Psoas muscle (tissue), 7 donors: ENCODE measurements at regions not wholly inside any gene's neighbourhood (a gene's known extent, or its start where the extent isn't known, plus 50 kb on each side); places are given as distances from the start of the nearest gene placed in this dataset.

Source experiments
- ATAC-seq, 4 donors: fragments of 200-7000 bp; cut with Tn5 transposase; one replicate each; pipeline ENCODE4 v1.9.1; 2020; ENCODE audit warnings: moderate library complexity in 3 of 4, mild to moderate bottlenecking in 2 of 4
- DNase-seq, 2 donors: peaks; one replicate each; pipeline ENCODE4 v3.0.0-alpha.2; 2020
- H3K27ac ChIP-seq: fragments of 200-600 bp; one replicate; pipeline ENCODE4 v1.8.0; 2022
- H3K27me3 ChIP-seq, 3 donors: fragments of 200-600 bp in 1 of 3; one replicate each; pipeline versions ENCODE4 v1.6.1 to v1.8.0; 2013 to 2022; ENCODE audit warnings: low read length in 2 of 3, mild to moderate bottlenecking in 2 of 3, moderate library complexity in 1 of 3; ENCODE audit not compliant: insufficient read depth in 3 of 3
- H3K36me3 ChIP-seq, 2 donors: fragments of 200-600 bp in 1 of 2; one replicate each; pipeline versions ENCODE4 v1.6.1 to v1.8.0; 2013 to 2022; ENCODE audit warnings: low read depth in 1 of 2, mild to moderate bottlenecking in 1 of 2, moderate library complexity in 1 of 2; ENCODE audit not compliant: insufficient read depth in 1 of 2
- H3K4me1 ChIP-seq: fragments of 200-600 bp; one replicate; pipeline ENCODE4 v1.8.0; 2022
- H3K4me3 ChIP-seq: fragments of 200-600 bp; one replicate; pipeline ENCODE4 v1.8.0; 2022; ENCODE audit warnings: mild to moderate bottlenecking
- H3K9me3 ChIP-seq: fragments of 200-600 bp; one replicate; pipeline ENCODE4 v1.8.0; 2022
- WGBS, 3 donors: extraction: QIAGEN DNeasy Blood & Tissue Kit; methylation state at CpG; one replicate each; pipeline versions ENCODE4 v1.1.6 to v1.1.7; 2013; 5-methylcytosine and 5-hydroxymethylcytosine counted together
- intact Hi-C, 2 donors: fragments of 100-400 bp; cut with DNase I; formaldehyde crosslinking; loops; one replicate each; pipeline versions ENCODE4 v1.11.0 to v1.14.2; 2022
- TF ChIP-seq, protein P1 (sequence below): fragments of 200-600 bp; IDR thresholded peaks from one replicate; pipeline ENCODE4 v1.8.0; 2022; ENCODE audit warnings: antibody characterized with exemption
- donor health status: healthy with polysubstance abuse.
- donor health status: DM: no; HTN: no; CAD: no; lungs with moderate emphysema.
- donor health status: Bipolar disorder and iron deficiency.
- donor health status: healthy.
- donor health status: DM: yes; HTN: yes; CAD: no.
- donor health status: DM: no; HTN: no; CAD: no.
- donor health status: DM: yes; HTN: yes; CAD: no.

DNA sequence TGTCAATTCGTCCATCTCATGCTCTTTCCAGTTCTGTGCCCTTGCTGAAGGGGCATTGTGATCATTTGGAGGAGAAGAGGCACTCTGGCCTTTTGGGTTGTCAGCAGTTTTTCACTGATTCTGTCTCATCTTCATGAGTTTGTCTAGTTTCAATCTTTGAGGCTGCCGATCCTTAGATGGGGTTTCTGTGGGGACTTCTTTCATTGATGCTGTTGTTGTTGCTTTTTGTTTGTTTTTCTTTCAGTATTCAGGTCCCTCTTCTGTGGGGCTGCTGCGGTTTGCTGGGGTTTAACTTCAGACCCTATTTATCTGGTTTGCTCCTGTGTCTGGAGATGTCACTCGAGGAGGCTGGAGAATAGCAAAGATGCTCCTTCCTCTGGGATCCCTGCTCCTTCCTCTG is 224.3 kb downstream of the JRKL start:
- H3K27ac ChIP-seq: no peak overlapping the region
- no peaks in the 10 kb centered on the region for H3K27me3 ChIP-seq
- H3K4me1 ChIP-seq: no peaks in the 10 kb centered on the region
- WGBS, 3 donors: 79 to 85% (median 79%) methylated on average over 4 of the region's 4 CpGs
- no peaks in the 10 kb centered on the region for H3K36me3 ChIP-seq
- intact Hi-C loops: no loop called here
- DNase-seq (no peak), ATAC-seq (no peak)
- TF ChIP-seq, protein P1, sequence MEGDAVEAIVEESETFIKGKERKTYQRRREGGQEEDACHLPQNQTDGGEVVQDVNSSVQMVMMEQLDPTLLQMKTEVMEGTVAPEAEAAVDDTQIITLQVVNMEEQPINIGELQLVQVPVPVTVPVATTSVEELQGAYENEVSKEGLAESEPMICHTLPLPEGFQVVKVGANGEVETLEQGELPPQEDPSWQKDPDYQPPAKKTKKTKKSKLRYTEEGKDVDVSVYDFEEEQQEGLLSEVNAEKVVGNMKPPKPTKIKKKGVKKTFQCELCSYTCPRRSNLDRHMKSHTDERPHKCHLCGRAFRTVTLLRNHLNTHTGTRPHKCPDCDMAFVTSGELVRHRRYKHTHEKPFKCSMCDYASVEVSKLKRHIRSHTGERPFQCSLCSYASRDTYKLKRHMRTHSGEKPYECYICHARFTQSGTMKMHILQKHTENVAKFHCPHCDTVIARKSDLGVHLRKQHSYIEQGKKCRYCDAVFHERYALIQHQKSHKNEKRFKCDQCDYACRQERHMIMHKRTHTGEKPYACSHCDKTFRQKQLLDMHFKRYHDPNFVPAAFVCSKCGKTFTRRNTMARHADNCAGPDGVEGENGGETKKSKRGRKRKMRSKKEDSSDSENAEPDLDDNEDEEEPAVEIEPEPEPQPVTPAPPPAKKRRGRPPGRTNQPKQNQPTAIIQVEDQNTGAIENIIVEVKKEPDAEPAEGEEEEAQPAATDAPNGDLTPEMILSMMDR: no peak
- H3K4me3 ChIP-seq: no peak overlapping the region
- no peaks in the 10 kb centered on the region for H3K9me3 ChIP-seq

DNA sequence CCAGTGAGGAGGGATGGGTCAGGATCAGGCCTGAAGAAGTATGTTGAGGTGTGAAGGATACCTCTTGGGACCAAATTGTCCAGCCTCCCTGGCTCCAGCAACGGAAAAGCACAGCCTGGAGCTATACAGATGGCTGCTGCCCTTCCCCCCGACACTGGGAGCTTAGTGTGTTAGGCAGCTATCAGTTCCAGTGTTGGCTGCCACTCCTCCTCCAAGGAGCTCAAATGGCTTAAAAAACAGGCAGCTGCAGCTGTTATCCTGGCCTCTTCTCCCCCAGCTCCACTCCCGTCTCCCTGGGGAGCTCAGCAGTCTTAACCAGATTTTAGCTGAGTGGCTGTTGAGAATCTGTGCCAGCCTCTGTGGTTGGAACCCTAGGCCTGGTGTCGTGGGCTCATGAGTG is 225.0 kb downstream of the JRKL start:
- H3K4me3 ChIP-seq: no peak overlapping the region
- WGBS, 3 donors: 8 to 33% (median 19%) methylated on average over 4 of the region's 4 CpGs
- DNase-seq (no peak), ATAC-seq (peak in 1 of 4 donors; percentile 34)
- H3K4me1 ChIP-seq: no peaks in the 10 kb centered on the region
- H3K27ac ChIP-seq: no peak overlapping the region
- intact Hi-C loops: no loop called here
- H3K27me3 ChIP-seq: no peaks in the 10 kb centered on the region
- TF ChIP-seq, protein P1: no peak
- H3K9me3 ChIP-seq: no peaks in the 10 kb centered on the region
- no peaks in the 10 kb centered on the region for H3K36me3 ChIP-seq

DNA sequence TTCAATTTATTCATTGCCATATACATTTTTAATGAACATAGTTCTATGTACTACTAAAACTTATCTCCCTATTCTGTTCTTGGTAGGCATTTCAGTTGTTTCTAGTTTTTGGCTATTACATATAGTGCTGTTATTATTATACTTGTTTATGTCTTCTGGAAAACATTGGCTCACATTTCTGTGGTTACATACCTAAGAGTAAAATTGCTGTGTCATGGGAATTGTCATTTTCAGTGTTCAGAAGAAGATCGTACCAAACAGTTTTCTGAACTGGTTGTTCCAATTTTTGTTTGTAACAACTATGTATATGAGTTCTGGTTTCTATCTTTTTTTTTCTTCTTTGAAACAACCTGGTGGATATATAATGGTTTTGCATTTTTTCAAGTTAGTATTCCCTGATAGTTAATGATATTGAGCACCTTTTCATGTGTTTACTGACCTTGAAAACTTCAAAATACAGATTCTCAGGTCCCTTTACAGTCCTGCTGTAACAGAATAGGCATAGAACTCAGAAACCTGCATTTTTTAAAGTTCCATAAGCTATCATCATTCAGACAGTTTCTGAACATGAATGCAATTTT is 230.7 kb downstream of the JRKL start:
- Histone ChIP-seq H3K9me3 (no peaks in the 10 kb centered on the region), H3K27me3 (no peaks in the 10 kb centered on the region), H3K4me3 (no peak overlapping the region), H3K36me3 (no peaks in the 10 kb centered on the region), H3K27ac (no peak overlapping the region), H3K4me1 (no peaks in the 10 kb centered on the region)
- 16 to 22% (median 20%) methylated on average over 1 of the region's 1 CpG for WGBS, 3 donors
- intact Hi-C loops: no loop called here
- DNase-seq (no peak), ATAC-seq (no peak)
- TF ChIP-seq, protein P1: no peak

DNA sequence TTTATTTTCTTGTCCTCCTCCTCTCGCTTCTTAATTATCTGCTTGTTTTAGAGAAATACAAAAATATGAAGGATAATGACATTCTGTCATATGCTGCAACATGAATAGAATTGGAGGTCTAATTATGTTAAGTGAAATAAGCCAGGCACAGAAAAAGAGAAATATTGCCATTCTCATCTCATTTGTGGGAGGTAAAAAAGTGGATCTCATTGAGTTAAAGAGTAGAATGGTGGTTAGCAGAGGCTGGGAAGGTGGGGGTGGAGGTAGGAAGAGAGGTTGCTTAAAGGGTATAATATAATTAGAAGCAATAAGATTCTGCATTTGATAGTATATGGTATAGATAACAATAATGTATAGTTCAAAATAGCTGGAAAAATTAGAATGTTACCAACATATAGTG is 231.3 kb downstream of the JRKL start:
- WGBS, 3 donors: 78 to 88% (median 85%) methylated on average over 1 of the region's 1 CpG
- Histone ChIP-seq H3K9me3 (peaks cover 2% of the 10 kb centered on the region), H3K36me3 (no peaks in the 10 kb centered on the region), H3K4me1 (no peaks in the 10 kb centered on the region), H3K27ac (no peak overlapping the region), H3K4me3 (no peak overlapping the region), H3K27me3 (no peaks in the 10 kb centered on the region)
- intact Hi-C loops: no loop called here
- TF ChIP-seq, protein P1: no peak
- ATAC-seq (no peak), DNase-seq (no peak)

DNA sequence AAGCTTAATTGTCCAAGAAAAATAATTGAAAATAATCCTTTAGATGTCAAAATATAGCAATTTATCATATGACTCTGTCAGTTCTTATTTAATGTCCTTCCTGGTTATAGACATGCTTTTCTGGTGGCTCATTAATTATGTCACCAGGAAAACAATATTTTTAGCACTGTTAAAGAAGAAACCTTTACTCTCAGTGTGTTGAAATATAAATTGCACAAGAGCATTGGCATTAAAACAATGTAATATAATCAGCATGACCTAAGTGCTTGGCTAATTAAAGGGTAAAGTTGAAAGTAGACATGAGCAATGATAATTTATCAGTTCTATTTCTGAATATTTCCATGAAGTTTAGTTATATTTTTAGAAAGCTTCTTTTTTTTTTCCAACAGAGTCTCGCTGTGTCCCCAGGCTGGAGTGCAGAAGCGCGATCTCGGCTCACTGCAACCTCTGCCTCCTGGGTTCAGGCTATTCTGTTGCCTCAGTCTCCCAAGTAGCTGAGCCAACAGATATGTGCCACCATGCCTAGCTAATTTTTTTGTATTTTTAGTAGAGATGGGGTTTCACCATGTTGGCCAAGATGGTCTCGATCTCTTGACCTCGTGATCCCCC is 232.3 kb downstream of the JRKL start:
- H3K27ac ChIP-seq: no peak overlapping the region
- no peaks in the 10 kb centered on the region for H3K36me3 ChIP-seq
- no peak overlapping the region for H3K4me3 ChIP-seq
- peaks cover 9% of the 10 kb centered on the region for H3K9me3 ChIP-seq
- TF ChIP-seq, protein P1: no peak
- ATAC-seq (peak; percentile 58 to 88 (median 78)), DNase-seq (no peak)
- 46 to 71% (median 50%) methylated on average over 6 of the region's 6 CpGs for WGBS, 3 donors
- no peaks in the 10 kb centered on the region for H3K4me1 ChIP-seq
- H3K27me3 ChIP-seq: no peaks in the 10 kb centered on the region
- intact Hi-C loops: no loop called here
